ENCODE measurements at regions not wholly inside any gene's neighbourhood (a gene's known extent, or its start where the extent isn't known, plus 50 kb on each side); places are given as distances from the start of the nearest gene placed in this dataset.

- BruUV-seq (replicated peaks): no TSS peak
- CTCF ChIA-PET: no interaction called here
These were observed 191.0 kb downstream of the DICER1 start for GRCh38 chr14:94966344-94966743.

GRCh38 chr14:94965551-94966313 is 191.6 kb downstream of the DICER1 start:
- no peak for DNase-seq (ENCODE audit: unreplicated experiment)
- BruUV-seq (replicated peaks): no TSS peak
- intact Hi-C loops (cut with micrococcal nuclease): no loop called here
- H3K4me1 Mint-ChIP-seq (ENCODE audit: insufficient read depth, unreplicated experiment): no peaks in the 10 kb centered on the region
- no peak overlapping the region for H3K4me3 Mint-ChIP-seq (ENCODE audit: unreplicated experiment)
- H3K27ac Mint-ChIP-seq (ENCODE audit: low read depth, unreplicated experiment): no peak overlapping the region
- H3K36me3 Mint-ChIP-seq (ENCODE audit: insufficient read depth, unreplicated experiment): no peaks in the 10 kb centered on the region
- no peaks in the 10 kb centered on the region for H3K9me3 Mint-ChIP-seq (ENCODE audit: unreplicated experiment)
- TF ChIP-seq, protein P1, sequence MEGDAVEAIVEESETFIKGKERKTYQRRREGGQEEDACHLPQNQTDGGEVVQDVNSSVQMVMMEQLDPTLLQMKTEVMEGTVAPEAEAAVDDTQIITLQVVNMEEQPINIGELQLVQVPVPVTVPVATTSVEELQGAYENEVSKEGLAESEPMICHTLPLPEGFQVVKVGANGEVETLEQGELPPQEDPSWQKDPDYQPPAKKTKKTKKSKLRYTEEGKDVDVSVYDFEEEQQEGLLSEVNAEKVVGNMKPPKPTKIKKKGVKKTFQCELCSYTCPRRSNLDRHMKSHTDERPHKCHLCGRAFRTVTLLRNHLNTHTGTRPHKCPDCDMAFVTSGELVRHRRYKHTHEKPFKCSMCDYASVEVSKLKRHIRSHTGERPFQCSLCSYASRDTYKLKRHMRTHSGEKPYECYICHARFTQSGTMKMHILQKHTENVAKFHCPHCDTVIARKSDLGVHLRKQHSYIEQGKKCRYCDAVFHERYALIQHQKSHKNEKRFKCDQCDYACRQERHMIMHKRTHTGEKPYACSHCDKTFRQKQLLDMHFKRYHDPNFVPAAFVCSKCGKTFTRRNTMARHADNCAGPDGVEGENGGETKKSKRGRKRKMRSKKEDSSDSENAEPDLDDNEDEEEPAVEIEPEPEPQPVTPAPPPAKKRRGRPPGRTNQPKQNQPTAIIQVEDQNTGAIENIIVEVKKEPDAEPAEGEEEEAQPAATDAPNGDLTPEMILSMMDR (IDR thresholded peaks at IDR 0.05; ENCODE audit: unreplicated experiment): no peak
- ChIA-PET CTCF (interaction anchor here (0.6 kb wide), 1 partner anchor 276 kb away, joined by 3 read pairs; no protein-coding TSS in a partner anchor), POLR2A (no interaction called here)
- peaks cover 26% of the 10 kb centered on the region for H3K27me3 Mint-ChIP-seq (ENCODE audit: insufficient read depth, unreplicated experiment)

More at GRCh38 chr14:94966344-94966743, 191.0 kb downstream of the DICER1 start:
- no peaks in the 10 kb centered on the region for H3K4me1 Mint-ChIP-seq (ENCODE audit: insufficient read depth, unreplicated experiment)
- no peak overlapping the region for H3K27ac Mint-ChIP-seq (ENCODE audit: low read depth, unreplicated experiment)
- H3K9me3 Mint-ChIP-seq (ENCODE audit: unreplicated experiment): no peaks in the 10 kb centered on the region
- H3K4me3 Mint-ChIP-seq (ENCODE audit: unreplicated experiment): no peak overlapping the region
- no peaks in the 10 kb centered on the region for H3K36me3 Mint-ChIP-seq (ENCODE audit: insufficient read depth, unreplicated experiment)
- TF ChIP-seq, protein P1 (IDR thresholded peaks at IDR 0.05; ENCODE audit: unreplicated experiment): no peak
- intact Hi-C loops (cut with micrococcal nuclease): no loop called here
- DNase-seq (ENCODE audit: unreplicated experiment): no peak
- H3K27me3 Mint-ChIP-seq (ENCODE audit: insufficient read depth, unreplicated experiment): peaks cover 22% of the 10 kb centered on the region
- POLR2A ChIA-PET: no interaction called here

DNA sequence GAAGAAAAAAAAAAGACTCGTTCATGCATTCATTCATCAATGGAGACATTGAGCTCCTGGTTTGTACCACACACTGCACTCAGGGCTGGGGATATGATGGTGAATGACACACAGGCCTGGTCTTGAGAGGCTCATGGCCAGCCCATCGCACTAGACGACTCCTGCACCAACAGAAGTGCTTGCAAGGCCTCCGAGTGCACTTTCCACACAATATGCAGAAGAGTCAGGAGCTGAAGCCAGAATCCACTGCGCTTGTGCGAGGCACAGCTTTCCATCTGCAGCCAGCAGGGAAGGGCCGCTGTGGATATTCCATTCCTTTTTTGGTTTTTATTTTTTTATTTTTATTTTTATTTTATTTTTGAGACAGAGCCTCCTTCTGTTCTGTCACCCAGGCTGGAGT is 192.4 kb downstream of the DICER1 start:
- Mint-ChIP-seq H3K36me3 (ENCODE audit: insufficient read depth, unreplicated experiment) (no peaks in the 10 kb centered on the region), H3K27ac (ENCODE audit: low read depth, unreplicated experiment) (no peak overlapping the region), H3K27me3 (ENCODE audit: insufficient read depth, unreplicated experiment) (peaks cover 29% of the 10 kb centered on the region), H3K9me3 (ENCODE audit: unreplicated experiment) (no peaks in the 10 kb centered on the region), H3K4me3 (ENCODE audit: unreplicated experiment) (no peak overlapping the region), H3K4me1 (ENCODE audit: insufficient read depth, unreplicated experiment) (no peaks in the 10 kb centered on the region)
- CTCF ChIA-PET: no interaction called here
- POLR2A ChIA-PET: no interaction called here
- no TSS peak for BruUV-seq (replicated peaks)
- no peak for DNase-seq (ENCODE audit: unreplicated experiment)
- TF ChIP-seq, protein P1 (IDR thresholded peaks at IDR 0.05; ENCODE audit: unreplicated experiment): no peak
- intact Hi-C loops (cut with micrococcal nuclease): no loop called here

DNA sequence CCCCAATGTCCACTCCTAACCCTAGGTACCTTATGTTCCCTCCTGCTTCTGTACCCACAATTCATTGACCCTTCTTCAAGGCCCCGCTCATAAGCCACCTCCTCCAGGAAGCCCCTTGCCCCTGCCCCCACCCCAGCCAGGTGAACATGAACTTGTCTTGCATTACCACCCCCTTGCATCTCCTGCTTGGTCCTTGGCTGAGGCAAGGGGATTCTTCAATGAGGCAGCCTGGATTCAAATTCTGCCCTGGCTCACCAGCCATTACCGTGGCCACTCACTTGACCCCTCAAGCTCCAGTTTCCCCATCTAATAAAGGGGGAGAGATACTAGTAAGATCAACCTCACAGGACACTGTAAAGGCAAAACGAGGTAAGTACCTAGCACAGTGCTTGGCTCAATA is 193.1 kb downstream of the DICER1 start:
- Mint-ChIP-seq H3K27ac (ENCODE audit: low read depth, unreplicated experiment) (no peak overlapping the region), H3K4me3 (ENCODE audit: unreplicated experiment) (no peak overlapping the region), H3K9me3 (ENCODE audit: unreplicated experiment) (no peaks in the 10 kb centered on the region), H3K27me3 (ENCODE audit: insufficient read depth, unreplicated experiment) (peaks cover 37% of the 10 kb centered on the region), H3K4me1 (ENCODE audit: insufficient read depth, unreplicated experiment) (no peaks in the 10 kb centered on the region), H3K36me3 (ENCODE audit: insufficient read depth, unreplicated experiment) (no peaks in the 10 kb centered on the region)
- BruUV-seq (replicated peaks): no TSS peak
- CTCF ChIA-PET: no interaction called here
- no peak for DNase-seq (ENCODE audit: unreplicated experiment)
- POLR2A ChIA-PET: no interaction called here
- intact Hi-C loops (cut with micrococcal nuclease): no loop called here
- TF ChIP-seq, protein P1 (IDR thresholded peaks at IDR 0.05; ENCODE audit: unreplicated experiment): no peak
